ENCODE measurements at regions not wholly inside any gene's neighbourhood (a gene's known extent, or its start where the extent isn't known, plus 50 kb on each side); places are given as distances from the start of the nearest gene placed in this dataset.
"Not testable (repeated sequence)": the region's sequence is repeated elsewhere in the genome, so short reads cannot be mapped to it uniquely, and the experiment has no call there.

DNA sequence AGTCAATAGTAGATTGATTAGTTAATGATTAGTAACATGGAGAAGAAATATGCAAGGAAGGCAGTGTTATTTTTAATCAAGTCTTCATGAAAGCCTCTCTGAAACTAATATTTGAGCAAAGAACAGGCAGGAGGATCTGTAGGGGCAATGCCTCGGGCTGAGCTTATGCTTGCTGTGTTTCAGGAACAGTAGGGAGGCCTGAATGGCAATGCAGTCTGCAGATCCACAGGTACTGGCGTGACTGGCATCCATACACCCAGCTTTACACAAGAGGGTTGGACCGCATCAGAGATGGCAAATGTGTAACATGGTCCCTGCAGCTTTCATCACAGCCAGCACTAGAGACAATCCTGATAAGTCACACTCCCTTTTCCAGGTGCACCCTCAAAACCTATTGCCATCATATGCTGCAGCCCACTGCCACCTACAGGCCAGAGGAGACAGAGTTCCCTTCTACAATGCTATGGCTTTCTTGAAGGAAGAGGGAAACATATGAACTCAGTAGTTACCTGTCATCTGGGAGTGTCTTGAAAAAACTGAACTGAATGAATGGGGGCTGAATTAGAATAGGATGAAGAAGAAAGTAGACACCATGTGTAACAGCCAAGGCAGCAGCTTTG, 582.4 kb upstream of the RAB6C start:
- Histone ChIP-seq H3K4me1 (ENCODE audit: control insufficient read depth in 1 of 2, insufficient read depth in 1 of 2, low read depth in 1 of 2, low read length in 1 of 2) (no peaks in the 10 kb centered on the region), H3K27ac (no peak overlapping the region), H3K36me3 (no peaks in the 10 kb centered on the region), H3K9me3 (no peaks in the 10 kb centered on the region), H3K4me3 (ENCODE audit: low read depth in 1 of 2, low read length in 1 of 2) (no peak overlapping the region), H3K27me3 (no peaks in the 10 kb centered on the region)
- TF ChIP-seq, protein P1, sequence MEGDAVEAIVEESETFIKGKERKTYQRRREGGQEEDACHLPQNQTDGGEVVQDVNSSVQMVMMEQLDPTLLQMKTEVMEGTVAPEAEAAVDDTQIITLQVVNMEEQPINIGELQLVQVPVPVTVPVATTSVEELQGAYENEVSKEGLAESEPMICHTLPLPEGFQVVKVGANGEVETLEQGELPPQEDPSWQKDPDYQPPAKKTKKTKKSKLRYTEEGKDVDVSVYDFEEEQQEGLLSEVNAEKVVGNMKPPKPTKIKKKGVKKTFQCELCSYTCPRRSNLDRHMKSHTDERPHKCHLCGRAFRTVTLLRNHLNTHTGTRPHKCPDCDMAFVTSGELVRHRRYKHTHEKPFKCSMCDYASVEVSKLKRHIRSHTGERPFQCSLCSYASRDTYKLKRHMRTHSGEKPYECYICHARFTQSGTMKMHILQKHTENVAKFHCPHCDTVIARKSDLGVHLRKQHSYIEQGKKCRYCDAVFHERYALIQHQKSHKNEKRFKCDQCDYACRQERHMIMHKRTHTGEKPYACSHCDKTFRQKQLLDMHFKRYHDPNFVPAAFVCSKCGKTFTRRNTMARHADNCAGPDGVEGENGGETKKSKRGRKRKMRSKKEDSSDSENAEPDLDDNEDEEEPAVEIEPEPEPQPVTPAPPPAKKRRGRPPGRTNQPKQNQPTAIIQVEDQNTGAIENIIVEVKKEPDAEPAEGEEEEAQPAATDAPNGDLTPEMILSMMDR (IDR thresholded peaks at IDR 0.05), result no peak

GRCh38 chr2:129400826-129401225, 578.6 kb upstream of the RAB6C start:
- Histone ChIP-seq H3K27ac (no peak overlapping the region), H3K27me3 (no peaks in the 10 kb centered on the region), H3K4me3 (ENCODE audit: low read depth in 1 of 2, low read length in 1 of 2) (no peak overlapping the region), H3K36me3 (no peaks in the 10 kb centered on the region), H3K4me1 (ENCODE audit: control insufficient read depth in 1 of 2, insufficient read depth in 1 of 2, low read depth in 1 of 2, low read length in 1 of 2) (no peaks in the 10 kb centered on the region), H3K9me3 (no peaks in the 10 kb centered on the region)
- TF ChIP-seq, protein P1 (IDR thresholded peaks at IDR 0.05), result no peak

GRCh38 chr2:129402076-129402475, 577.4 kb upstream of the RAB6C start:
- H3K4me1 ChIP-seq (ENCODE audit: control insufficient read depth in 1 of 2, insufficient read depth in 1 of 2, low read depth in 1 of 2, low read length in 1 of 2), result no peaks in the 10 kb centered on the region
- H3K9me3 ChIP-seq, result no peaks in the 10 kb centered on the region
- H3K36me3 ChIP-seq, result no peaks in the 10 kb centered on the region
- no peak overlapping the region for H3K27ac ChIP-seq
- TF ChIP-seq, protein P1 (IDR thresholded peaks at IDR 0.05), result no peak
- no peaks in the 10 kb centered on the region for H3K27me3 ChIP-seq
- H3K4me3 ChIP-seq (ENCODE audit: low read depth in 1 of 2, low read length in 1 of 2), result no peak overlapping the region

DNA sequence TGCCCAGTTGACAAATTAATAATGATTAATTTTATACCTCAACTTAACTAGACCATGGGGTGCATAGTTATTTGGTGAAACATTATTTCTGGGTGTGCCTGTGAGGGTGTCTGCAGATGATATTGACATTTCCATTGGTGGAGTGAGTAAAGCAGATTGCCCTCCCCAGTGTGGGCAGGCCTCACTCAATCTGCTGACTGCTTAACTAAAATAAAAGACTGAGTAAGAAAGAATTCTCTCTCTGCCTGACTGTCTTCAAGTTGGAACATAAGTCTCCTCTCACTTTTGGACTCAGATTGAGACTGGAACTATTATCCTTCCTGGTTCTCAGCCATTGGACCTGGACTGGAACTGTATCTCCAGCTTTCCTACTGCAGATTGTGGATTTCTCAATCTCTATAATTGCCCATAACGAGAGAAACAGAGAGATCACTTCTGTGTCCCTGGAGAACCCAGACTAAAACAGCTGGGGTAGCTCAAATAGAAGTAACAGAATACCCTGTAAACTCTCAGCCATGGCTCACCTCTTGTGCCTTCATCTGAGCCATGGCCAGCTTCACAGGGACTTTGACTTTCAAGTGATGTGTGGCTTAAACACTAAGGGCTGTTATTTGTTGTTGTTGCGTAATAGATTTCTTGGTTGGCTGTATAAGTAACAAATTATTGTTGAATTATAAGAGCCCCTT, 575.3 kb upstream of the RAB6C start:
- Histone ChIP-seq H3K9me3 (no peaks in the 10 kb centered on the region), H3K27me3 (no peaks in the 10 kb centered on the region), H3K4me1 (ENCODE audit: control insufficient read depth in 1 of 2, insufficient read depth in 1 of 2, low read depth in 1 of 2, low read length in 1 of 2) (no peaks in the 10 kb centered on the region), H3K27ac (no peak overlapping the region), H3K4me3 (ENCODE audit: low read depth in 1 of 2, low read length in 1 of 2) (no peak overlapping the region), H3K36me3 (no peaks in the 10 kb centered on the region)
- TF ChIP-seq, protein P1 (IDR thresholded peaks at IDR 0.05), result no peak

DNA sequence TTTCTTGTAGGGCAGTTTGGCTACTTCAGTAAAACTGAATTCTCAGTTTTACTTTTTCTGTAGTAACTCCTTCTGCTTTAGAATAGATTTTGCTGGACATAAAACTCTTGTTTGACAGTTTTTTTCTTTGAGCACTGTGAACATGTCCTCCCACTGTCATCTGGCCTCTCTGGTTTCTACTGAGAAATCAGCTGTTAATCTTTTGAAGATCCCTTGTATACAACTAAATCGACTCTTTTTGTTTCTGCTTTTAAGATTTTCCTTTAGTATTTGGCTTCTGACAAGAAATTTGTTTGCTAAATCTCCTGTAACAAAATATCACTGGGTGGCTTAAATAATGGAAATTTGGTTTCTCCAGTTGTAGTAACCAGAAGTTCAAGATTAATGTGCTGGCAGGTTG, 570.9 kb upstream of the RAB6C start:
- no peaks in the 10 kb centered on the region for H3K36me3 ChIP-seq
- H3K27ac ChIP-seq, result no peak overlapping the region
- TF ChIP-seq, protein P1 (IDR thresholded peaks at IDR 0.05), result no peak
- H3K4me3 ChIP-seq (ENCODE audit: low read depth in 1 of 2, low read length in 1 of 2), result no peak overlapping the region
- no peaks in the 10 kb centered on the region for H3K4me1 ChIP-seq (ENCODE audit: control insufficient read depth in 1 of 2, insufficient read depth in 1 of 2, low read depth in 1 of 2, low read length in 1 of 2)
- H3K27me3 ChIP-seq, result no peaks in the 10 kb centered on the region
- H3K9me3 ChIP-seq, result no peaks in the 10 kb centered on the region

DNA sequence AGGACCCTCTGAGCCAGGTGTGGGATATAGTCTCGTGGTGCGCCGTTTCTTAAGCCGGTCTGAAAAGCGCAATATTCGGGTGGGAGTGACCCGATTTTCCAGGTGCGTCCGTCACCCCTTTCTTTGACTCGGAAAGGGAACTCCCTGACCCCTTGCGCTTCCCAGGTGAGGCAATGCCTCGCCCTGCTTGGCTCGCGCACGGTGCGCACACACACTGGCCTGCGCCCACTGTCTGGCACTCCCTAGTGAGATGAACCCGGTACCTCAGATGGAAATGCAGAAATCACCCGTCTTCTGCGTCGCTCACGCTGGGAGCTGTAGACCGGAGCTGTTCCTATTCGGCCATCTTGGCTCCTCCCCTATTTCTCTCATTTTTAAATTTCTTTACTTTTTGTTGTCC, 562.4 kb upstream of the RAB6C start:
- H3K27ac ChIP-seq; H3K9me3 ChIP-seq; H3K36me3 ChIP-seq; H3K27me3 ChIP-seq; H3K4me3 ChIP-seq (ENCODE audit: low read depth in 1 of 2, low read length in 1 of 2); H3K4me1 ChIP-seq (ENCODE audit: control insufficient read depth in 1 of 2, insufficient read depth in 1 of 2, low read depth in 1 of 2, low read length in 1 of 2): not testable (repeated sequence)
